NCI-H2196 treated with DMSO at 0.1 percent for 48 hours (cell line): ENCODE measurements at regions not wholly inside any gene's neighbourhood (a gene's known extent, or its start where the extent isn't known, plus 50 kb on each side); places are given as distances from the start of the nearest gene placed in this dataset.

Source experiments
- DNase-seq: peaks from one replicate; lab custom pipeline; 2025; ENCODE audit not compliant: unreplicated experiment; lab: John Stamatoyannopoulos, UW

- no peak for DNase-seq
Measured at GRCh38 chr10:1980459-1980858, 243.1 kb upstream of the ADARB2 start.

- no peak for DNase-seq
Measured at GRCh38 chr10:1978584-1978983, 241.3 kb upstream of the ADARB2 start.

DNA sequence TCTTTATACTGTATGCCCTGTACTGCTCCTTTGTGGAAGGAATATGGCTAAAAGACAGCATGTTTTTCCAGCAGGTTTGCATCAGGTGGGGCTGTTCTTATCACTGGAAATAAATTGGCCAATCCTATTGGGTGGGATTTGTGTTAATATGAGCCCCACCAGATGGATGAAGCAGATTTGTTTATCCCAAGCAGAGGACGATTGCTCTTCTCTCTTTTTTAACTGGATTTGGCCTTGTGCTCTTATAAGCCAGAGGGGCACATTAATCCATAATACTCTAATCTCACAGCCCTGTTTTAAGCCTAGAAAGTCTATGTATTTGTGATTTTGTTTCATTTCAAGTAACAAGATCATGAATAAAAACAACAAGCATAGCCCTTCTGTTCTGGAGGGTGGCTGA is 240.1 kb upstream of the ADARB2 start:
- no peak for DNase-seq

DNA sequence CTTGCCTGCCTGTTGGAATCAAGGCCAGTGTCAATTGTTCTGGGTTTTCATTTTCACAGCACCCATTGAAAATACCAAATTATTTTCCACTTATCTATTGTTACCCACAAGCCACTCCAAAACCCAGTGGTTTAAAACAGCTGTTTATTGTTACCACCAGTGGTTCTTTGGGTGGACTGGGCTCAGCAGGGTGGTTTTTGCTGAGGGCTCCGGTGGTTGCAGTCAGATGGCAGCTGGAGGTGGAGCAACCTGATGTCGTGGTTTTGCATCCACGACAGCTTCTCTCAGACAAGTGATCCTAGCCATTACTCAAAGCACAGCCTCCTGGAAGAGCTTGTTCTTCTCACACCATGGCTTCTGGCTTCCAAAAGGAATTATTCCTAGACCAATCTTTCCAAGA is 235.1 kb upstream of the ADARB2 start:
- DNase-seq = no peak

DNA sequence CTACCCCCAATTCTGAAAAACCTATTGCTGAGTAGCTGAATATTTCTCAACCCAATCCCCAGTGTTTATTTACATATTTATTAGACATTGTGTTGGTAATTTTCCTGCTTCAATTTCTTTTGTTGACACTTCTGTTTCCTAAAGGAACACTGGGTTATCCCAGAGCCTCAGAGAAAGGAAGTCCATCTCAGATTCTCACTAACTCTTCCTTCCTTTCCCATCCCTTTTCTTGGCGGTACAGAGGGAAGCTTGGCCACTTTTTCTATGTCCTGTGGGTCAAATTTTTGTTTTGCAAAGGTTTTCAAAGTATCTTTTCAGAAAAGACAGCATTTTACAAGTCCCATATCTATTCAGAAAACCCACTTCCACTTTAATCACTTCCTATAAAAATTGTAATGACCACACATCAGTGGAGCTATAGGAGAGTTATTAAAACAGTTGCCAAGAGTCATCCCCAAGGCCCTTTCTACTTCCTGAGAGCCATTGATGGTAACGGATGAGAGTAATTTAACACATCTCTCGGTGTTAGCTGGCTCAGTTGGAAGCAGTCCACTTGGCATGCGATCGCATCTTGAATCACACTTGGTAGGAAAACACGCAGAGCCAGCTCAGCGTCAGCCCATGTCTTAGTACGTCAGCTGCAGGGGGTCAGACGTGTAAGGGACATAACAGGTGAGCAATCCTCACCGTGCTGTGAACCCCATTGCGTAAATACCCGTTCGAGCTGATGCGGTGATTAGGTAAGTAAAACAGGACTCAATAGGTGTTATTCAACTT is 231.1 kb upstream of the ADARB2 start:
- DNase-seq = no peak

DNA sequence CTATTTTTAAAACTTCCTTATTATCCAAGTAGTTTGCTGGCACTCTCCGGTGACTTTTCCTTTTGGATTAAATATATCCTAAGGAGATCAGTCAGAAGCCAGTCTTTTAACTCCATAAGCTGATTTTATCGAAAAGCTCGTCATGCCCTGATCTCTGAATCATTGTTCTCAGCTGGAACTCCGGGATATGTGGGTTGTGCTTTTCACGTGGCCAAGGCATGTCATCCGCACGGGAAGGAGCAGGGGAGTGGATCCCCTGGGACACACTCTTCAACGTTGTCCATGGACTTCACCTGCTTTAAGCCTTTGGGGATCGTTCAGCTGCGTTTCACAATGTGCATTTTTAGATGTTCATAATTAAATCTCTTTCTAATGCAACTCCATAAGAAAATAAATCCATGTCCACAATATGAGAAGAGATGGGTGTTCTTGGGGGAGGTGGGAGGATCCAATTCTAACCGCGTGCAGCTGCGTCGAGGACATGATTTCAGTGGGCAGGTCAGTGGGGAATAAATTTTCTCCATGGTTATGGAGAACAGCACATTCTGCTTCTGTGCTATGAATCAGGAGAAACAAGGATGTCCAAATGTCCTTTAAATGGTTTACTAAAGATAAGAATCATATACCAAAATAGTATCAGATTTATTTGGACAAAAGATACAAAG is 229.5 kb upstream of the ADARB2 start:
- DNase-seq = no peak

GRCh38 chr10:1964476-1964875 is 227.2 kb upstream of the ADARB2 start:
- DNase-seq = no peak

GRCh38 chr10:1963341-1963740 is 226.0 kb upstream of the ADARB2 start:
- DNase-seq = no peak

- no peak for DNase-seq
Measured at GRCh38 chr10:1961989-1962388, 224.7 kb upstream of the ADARB2 start.

DNA sequence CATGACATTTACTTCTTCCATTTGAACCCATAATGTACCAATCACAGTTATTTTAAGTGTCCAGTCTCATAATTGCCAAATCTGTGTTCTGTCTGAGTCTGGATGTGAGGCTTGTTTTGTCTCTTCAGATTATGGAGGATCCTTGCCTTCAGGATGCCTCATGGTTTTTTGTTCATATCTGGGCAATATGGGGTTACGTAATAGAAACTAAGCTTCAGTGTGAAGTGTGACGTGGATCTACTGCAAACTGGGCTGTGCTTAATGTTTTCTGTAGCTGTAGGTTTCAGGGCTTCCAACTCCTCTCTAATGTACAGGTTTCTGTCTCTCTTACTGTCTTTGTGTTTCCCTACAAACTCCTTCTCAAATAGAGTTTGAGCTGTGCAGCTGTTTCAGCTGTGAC is 223.7 kb upstream of the ADARB2 start:
- no peak for DNase-seq

DNA sequence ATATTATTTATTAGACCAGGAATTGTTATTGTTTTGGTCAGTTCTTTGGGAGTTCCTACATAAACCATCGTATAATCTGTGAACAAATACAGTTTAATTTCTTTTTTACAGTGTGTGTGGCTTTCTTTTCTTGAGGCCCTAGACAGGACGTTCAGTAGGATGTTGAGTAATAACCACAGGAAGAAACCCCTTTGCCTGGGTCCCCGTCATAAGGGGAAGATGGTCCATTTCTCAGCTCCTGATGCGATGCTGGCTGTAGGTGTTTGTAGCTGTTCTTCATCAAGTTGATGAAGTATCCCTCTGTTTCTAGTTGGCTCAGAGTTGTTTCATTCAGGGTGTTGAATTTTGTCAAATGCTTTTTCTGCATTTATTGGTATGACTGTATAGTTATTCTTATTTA is 219.7 kb upstream of the ADARB2 start:
- no peak for DNase-seq

GRCh38 chr10:1954300-1954699 is 217.0 kb upstream of the ADARB2 start:
- DNase-seq = no peak

GRCh38 chr10:1952126-1953095 is 215.1 kb upstream of the ADARB2 start:
- no peak for DNase-seq

GRCh38 chr10:1950803-1951495 is 213.6 kb upstream of the ADARB2 start:
- no peak for DNase-seq

DNA sequence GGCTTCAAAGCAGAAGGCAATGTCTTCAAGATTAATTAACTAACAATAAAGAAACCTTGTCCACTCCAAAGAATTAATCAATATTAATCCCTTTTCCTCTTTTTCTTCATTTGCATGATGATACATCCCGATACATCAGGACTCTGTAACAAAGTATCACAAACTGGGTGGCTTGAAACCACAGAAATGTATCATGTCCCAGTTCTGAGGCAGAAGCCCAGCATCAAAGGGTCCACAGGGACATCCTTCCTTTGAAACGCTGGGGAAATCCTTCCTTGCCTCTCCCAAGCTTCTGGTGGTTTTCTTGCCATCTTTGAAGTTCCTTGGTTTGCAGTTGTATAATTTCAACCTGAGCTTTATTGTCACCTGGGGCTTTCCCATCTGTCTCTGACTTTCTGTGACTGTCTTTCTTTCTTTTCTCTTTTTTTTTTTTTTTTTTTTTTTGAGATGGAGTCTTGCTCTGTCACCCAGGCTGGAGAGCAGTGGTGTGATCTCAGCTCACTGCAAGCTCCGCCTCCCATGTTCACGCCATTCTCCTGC is 210.2 kb upstream of the ADARB2 start:
- no peak for DNase-seq

GRCh38 chr10:1944487-1944886 is 207.2 kb upstream of the ADARB2 start:
- no peak for DNase-seq

- DNase-seq = no peak
Measured at GRCh38 chr10:1942478-1942877, 205.2 kb upstream of the ADARB2 start.

- DNase-seq = no peak
Measured at GRCh38 chr10:1939016-1939415, 201.7 kb upstream of the ADARB2 start.

GRCh38 chr10:1938317-1938716 is 201.0 kb upstream of the ADARB2 start:
- DNase-seq = no peak

DNA sequence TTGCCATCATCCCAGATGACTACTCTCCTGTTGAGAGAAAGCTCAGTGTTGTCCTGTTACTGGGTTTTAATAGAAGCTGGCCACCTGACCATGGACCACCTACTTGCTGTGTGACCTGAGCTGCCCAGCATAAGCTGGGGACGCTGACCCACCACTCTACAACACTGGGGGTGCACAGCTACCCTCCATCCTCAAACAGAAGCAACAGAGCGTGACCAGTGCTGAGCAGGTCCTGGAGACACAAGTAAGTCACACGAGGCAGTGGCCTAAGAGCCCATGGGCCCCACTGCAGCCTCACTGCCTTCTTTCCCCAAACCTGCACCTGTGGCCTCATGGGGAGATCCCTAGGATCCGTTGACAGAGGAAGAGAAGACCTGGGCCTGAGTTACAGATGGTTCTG is 198.6 kb upstream of the ADARB2 start:
- DNase-seq = no peak

DNA sequence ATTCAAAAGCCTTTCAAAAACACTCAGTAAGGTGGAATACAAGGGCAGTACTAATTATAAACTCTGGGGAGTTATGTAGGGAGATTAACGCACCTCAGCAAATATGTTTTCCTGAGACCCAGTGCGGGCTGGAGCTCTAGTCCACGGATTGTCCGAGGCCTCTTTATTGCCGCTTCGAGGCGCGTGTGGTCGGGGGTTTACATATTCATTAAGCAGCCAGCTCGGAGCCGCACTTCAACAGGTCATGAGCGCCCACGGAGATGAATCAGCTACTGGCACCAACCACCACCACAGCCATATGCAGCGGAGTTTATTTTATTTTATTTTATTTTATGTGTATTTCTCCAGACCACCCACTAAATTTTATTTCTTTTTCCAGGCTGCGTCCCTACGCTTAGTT is 195.9 kb upstream of the ADARB2 start:
- no peak for DNase-seq
